GM23248 (cell line): ENCODE measurements at regions not wholly inside any gene's neighbourhood (a gene's known extent, or its start where the extent isn't known, plus 50 kb on each side); places are given as distances from the start of the nearest gene placed in this dataset.

ENCODE experiments used
- EZH2 ChIP-seq: fragments of 200-600 bp; sonication (generic); IDR thresholded peaks from 2 replicates; pipeline ENCODE4 v1.6.1; 2018; ENCODE audit warnings: antibody characterized with exemption, mild to moderate bottlenecking; ENCODE audit not compliant: insufficient read depth, poor library complexity, severe bottlenecking
- EZH2phosphoT487 ChIP-seq: fragments of 200-600 bp; sonication (generic); IDR thresholded peaks from 2 replicates; pipeline ENCODE4 v1.6.1; 2018; ENCODE audit warnings: antibody characterized with exemption, moderate library complexity, mild to moderate bottlenecking, low read depth; ENCODE audit not compliant: insufficient read depth

DNA sequence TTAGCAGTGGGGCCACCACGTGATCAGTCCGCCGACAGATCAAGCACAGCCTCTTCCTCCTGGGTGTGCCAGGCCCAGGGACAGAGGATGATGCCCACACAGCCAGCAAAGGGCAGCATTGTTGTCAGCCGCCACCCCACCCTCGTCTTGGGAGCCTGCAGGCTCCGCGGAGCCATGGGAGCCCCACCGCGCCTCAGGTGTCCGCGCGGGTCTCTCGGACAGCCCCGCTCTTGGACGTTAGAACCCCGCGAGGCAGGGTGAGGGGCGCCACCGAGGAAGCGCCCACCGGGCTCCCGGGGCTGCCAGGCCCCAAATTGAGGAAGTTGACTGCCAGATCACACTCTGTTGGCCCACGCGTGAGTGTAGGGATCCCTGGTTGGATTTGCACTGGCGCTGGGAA lies 83.9 kb upstream of the MS4A8 start:
- TF ChIP-seq EZH2 (no peak), EZH2phosphoT487 (no peak)
